HEK293 (cell line): ENCODE measurements at regions not wholly inside any gene's neighbourhood (a gene's known extent, or its start where the extent isn't known, plus 50 kb on each side); places are given as distances from the start of the nearest gene placed in this dataset.

ENCODE experiments used
- ZNF416 ChIP-seq: fragments of 450-650 bp; formaldehyde crosslinking; IDR thresholded peaks from 2 replicates; pipeline ENCODE4 v1.5.1; 2016; ENCODE audit warnings: missing biosample characterization, missing genetic modification characterization
- ZNF529 ChIP-seq: fragments of 450-650 bp; formaldehyde crosslinking; IDR thresholded peaks from 2 replicates; pipeline ENCODE4 v1.5.1; 2017; ENCODE audit warnings: missing genetic modification characterization, missing biosample characterization; ENCODE audit not compliant: insufficient replicate concordance
- ZNF600 ChIP-seq: fragments of 450-650 bp; formaldehyde crosslinking; IDR thresholded peaks from 2 replicates; pipeline ENCODE4 v1.5.1; 2016; ENCODE audit warnings: missing biosample characterization, missing genetic modification characterization
- TF ChIP-seq, protein P1 (sequence below): fragments of 450-650 bp; formaldehyde crosslinking; IDR thresholded peaks from 2 replicates; pipeline ENCODE4 v1.5.1; 2016; ENCODE audit warnings: missing biosample characterization, missing genetic modification characterization

DNA sequence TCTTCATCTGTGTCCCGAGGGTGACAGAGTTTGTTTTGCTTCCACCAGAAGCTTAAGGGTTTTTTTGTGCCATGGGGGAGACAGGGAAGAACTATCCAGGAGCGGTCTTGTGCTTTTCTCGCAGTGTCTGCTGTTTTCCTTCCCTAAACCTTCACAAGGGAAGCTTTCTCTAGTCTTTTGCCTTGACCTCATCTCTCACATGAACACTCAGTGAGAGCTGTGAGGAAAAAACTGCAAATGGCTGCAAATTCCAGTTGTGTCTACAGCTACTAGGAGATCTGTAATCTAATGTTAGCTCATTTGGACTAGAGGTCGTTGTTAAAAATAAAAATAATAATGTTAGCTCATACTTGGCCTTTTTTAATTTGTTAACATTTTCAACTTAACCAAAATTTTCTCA is 264.7 kb upstream of the SESN3 start:
- TF ChIP-seq ZNF600 (tag by site-specific recombination) (no peak), ZNF416 (tag by site-specific recombination) (no peak), ZNF529 (tag by site-specific recombination) (no peak)
- TF ChIP-seq, protein P1, sequence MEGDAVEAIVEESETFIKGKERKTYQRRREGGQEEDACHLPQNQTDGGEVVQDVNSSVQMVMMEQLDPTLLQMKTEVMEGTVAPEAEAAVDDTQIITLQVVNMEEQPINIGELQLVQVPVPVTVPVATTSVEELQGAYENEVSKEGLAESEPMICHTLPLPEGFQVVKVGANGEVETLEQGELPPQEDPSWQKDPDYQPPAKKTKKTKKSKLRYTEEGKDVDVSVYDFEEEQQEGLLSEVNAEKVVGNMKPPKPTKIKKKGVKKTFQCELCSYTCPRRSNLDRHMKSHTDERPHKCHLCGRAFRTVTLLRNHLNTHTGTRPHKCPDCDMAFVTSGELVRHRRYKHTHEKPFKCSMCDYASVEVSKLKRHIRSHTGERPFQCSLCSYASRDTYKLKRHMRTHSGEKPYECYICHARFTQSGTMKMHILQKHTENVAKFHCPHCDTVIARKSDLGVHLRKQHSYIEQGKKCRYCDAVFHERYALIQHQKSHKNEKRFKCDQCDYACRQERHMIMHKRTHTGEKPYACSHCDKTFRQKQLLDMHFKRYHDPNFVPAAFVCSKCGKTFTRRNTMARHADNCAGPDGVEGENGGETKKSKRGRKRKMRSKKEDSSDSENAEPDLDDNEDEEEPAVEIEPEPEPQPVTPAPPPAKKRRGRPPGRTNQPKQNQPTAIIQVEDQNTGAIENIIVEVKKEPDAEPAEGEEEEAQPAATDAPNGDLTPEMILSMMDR (tag by site-specific recombination) = no peak
